ENCODE measurements at regions not wholly inside any gene's neighbourhood (a gene's known extent, or its start where the extent isn't known, plus 50 kb on each side); places are given as distances from the start of the nearest gene placed in this dataset.
"Not testable (repeated sequence)": the region's sequence is repeated elsewhere in the genome, so short reads cannot be mapped to it uniquely, and the experiment has no call there.

DNA sequence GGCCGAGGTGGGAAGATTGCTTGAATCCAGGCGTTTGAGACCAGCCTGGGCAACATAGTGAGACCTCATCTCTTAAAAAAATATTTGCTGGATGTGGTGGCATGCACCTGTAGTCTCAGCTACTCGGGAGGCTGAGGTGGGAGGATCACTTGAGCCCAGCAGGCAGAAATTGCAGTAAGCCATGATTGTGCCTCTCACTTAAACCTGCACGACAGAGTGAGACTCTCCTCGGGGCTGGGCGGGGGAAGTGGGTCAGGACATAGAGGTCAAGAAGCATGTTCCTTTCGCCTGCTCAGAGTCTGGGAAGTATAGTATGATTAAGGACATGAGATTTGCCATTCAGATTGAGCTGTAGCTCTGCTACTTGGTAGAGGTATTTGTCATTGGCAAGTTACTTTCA is 52.3 kb downstream of the SEPTIN7 start:
- not testable (repeated sequence) for DNase-seq

DNA sequence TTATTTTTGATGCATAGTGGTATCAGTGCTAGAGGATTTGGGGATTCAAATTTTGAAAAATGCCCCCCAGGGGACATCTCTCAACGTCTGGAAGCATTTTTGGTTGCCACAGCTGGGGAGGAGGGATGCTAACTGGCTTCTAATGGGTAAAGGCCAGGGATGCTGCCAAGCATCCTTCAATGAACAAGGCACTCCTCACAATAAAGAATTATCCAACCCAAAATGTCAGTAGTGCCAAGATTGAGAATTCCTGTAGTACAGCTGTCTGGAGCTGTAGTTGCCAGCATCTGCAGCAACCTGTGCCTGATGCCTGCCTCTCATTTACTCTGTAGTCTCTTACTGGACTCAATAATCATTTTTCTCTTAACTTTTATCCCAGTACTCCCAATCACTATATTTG is 53.5 kb downstream of the SEPTIN7 start:
- DNase-seq, result no peak

DNA sequence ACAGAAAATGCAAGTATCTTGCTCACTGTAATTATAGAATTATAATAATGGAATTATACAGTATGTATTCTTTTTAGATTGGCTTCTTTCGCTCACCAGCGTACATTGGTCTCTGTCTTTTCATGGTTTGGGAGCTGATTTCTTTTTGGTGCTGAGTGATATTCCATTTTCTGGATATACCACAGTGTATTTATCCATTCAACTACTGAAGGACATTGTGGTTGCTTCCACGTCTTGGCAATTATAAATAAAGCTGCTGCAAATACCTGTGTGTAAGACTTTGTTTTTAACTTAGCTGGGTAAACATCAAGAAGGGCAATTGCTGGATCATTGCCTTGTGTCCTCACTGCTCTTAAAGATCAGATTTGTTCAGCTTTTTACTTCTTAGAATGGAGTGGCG is 55.3 kb downstream of the SEPTIN7 start:
- DNase-seq, result no peak

DNA sequence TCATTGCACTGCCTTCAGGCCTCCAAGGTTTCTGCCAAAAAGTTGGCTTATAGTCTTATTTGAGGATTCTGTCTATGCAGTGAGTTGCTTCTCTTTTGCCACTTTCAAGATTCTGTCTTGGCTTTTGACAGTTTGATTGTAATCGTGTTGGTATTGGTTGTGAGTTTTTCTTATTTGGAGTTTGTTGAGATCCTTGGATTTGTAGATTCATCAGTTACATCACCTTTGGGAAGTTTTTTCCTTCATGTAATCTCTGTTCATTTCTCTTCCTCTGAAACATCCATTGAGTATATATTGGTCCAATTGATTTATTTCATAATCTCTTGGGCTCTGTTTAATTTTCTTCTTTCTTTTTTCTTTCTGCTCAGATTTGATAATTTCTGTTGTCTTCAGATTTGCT is 59.8 kb downstream of the SEPTIN7 start:
- DNase-seq, result no peak

DNA sequence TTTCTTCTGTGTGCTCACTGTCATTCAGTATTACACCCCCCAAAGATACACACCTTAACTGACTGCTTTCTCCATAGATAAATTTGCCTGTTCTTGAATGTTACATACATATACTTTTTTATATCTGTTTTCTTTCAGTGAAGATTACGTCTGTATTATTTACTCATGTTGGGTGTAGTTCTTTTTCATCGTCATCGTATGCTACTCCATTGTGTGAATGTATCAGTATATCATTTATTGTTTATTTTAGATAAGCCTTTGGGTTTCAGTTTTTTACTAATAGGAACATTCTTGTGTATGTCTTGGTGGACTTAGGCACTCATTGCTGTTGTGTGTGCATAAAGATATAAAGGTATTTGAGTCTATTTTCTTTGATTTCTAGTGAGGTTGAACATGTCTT is 64.4 kb downstream of the SEPTIN7 start:
- no peak for DNase-seq

DNA sequence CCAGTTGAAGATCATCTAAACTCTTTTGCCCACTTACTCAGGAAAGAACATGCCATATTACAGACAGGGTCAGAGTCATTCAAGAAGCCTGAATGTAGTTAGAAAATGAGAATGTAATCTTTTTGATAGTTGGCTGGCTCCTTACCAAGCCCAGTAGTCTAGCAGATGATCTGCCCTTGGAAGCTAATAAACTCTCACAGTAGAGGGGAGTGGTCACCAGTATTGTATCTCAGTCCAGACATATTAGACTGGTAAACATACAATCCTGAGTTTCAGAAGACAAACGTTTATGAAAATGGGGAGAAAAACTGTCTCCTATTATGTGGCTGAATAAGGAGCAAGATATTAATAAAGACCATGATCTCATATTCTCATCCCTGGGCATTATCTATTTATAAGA is 65.3 kb downstream of the SEPTIN7 start:
- no peak for DNase-seq

DNA sequence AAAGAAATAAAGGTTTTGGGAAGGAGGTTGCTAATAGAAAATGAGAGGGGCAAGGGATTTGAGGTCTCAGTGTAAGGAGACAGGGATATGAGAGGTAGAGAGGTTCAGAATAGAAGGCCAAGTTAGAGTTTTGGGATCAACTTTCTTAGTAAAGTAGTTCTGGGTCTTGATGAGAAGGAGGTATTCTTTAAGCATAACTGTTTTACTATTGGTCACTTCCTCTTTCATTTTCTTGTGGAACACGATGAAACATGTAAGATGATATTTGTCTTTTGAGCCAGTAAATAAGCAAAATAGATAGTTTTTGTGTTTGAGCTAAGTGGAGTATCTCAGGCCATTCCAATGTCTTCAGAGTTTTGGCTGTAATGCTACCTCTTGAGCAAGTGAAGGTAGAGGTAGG is 68.3 kb downstream of the SEPTIN7 start:
- not testable (repeated sequence) for DNase-seq

DNA sequence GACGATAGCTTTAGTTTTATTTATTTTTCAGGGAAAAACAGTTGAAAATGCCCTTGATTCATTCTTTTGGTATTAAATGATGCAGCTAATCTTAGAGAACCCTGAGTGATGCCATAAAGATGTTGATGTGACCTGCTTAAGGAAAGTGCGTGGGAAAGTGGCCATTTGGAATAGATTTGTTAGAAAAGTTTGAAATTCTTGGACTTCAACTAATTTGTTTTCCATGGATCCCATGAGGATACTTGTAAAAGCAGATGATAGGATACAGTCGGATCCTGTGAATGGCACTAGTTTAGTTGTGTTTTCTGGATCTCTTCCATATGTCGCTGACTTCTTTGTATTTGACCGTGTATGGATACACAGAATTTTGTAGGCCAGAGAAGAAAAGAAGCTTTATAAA is 69.0 kb downstream of the SEPTIN7 start:
- DNase-seq, result no peak

DNA sequence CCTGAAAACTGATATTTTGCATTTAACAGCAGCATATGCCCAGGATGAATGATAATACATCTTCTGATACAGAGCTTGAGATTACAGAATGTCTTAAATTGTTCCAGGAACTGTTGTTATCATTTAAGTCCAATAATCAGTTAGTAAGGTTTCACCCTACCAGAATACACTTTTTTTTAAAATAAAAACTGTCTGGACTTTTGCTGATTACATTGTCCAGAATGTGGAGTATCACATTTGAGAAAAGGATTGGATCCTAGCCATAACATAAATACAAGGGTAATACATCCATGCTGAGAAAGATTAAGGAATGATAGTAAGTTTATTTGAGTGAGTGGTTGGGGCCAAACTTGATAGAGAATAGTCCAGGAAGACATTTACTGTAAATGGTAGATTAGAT is 71.0 kb downstream of the SEPTIN7 start:
- DNase-seq, result no peak

DNA sequence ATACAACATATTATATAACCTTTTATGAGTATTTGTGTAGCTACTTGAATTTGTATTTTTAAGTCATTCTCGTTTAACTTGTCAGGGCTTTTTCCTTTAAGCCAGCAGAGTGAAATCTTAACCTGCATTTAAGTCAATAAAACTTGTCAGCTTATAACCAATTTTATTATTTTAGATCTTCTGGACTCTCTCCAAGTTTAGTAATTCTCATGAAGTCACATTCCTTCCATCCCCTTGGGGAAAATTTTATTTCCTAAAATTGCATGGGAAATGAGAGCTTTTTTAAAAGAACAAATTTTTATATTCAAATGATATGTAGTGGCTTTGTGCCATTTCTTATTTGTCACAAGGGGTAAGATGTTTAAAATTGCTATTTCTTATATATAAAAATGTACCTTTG is 74.0 kb downstream of the SEPTIN7 start:
- no peak for DNase-seq

DNA sequence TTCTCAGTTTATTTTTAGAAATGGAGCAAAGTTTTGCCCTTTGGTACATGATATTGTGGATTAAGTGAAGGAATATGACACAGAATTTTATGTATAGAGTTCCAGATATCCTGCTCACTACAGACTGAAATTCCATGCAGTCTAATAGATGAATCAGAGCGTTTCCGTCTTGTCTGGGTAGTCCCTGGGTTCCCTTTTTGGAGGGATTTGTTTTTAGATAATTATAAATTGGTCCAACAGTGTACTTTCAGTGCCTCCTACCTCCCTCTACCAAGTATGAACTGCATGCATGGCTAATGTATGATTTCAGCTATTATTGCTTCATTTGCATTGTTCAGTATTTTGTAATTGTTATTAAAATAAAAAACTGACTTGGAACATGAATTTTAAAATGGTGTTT is 74.4 kb downstream of the SEPTIN7 start:
- DNase-seq, result no peak

DNA sequence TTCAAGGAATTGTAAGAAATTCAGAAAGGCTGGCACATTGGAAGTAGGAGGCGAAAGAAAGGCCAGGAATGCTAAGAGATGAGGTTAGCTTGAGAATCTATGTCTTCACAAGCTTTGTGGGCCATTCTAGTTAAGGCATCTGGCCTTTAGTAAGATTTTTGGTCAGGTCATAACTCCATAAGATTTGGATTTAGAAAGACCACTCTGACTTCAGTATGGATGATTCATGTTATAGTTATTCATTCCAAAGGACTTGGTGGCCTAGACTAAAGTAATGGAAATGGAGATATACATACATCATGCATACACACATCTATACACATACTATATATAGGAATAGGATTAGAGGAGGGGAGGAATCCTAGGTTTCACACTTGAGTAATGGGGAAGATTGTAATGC is 77.5 kb downstream of the SEPTIN7 start:
- DNase-seq, result no peak

DNA sequence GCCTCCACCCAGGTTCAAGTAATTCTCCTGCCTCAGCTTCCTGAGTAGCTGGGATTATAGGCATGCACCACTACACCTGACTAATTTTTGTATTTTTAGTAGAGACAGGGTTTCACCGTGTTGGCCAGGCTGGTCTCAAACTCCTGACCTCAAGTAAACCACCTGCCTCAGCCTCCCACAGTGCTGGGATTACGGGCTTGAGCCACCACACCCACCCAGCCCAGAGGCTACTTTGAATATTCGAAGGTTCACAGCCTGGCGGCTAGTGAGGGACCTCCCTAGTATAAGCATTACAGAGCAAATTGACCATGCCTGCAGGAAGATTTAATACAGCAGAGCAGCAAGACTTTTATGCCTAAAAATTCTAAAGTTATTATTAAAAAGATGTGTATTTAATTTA is 86.6 kb downstream of the SEPTIN7 start:
- DNase-seq, result not testable (repeated sequence)

DNA sequence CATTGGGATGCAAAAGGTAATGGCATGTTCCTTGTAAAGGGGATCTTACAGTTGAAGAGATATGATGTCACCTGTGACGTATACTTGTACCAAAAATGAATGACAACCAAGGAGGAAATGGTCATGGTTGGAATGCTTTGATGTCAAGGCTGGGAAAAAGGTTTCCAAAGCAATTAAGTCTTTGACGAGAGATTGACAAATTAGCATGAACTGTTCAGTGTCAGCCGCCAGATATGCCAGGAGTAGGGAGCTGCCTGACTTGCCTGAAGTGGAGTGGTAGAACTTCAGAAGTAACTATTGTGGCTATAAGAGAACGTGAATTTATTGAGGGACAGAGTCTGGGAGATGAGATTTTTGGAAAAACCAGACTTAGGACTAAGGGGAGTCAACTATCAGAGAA is 88.1 kb downstream of the SEPTIN7 start:
- no peak for DNase-seq

DNA sequence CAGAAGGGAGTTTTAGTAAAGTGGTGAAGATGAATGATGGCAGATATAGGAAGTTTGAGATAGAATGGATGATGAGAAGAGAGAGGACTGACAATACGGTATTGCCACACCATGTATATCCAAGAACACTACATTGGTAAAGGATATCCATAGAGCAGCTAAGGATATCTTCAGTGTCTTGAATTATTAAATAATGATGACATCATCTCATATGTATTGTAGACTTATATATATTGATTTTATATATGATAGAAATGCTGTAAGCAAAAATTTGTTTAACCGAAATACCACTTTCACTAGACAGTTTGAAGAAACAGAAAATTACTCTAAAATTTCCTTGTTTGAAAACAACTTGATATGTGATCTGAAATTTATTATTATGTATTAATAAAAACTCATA is 89.0 kb downstream of the SEPTIN7 start:
- DNase-seq, result no peak

DNA sequence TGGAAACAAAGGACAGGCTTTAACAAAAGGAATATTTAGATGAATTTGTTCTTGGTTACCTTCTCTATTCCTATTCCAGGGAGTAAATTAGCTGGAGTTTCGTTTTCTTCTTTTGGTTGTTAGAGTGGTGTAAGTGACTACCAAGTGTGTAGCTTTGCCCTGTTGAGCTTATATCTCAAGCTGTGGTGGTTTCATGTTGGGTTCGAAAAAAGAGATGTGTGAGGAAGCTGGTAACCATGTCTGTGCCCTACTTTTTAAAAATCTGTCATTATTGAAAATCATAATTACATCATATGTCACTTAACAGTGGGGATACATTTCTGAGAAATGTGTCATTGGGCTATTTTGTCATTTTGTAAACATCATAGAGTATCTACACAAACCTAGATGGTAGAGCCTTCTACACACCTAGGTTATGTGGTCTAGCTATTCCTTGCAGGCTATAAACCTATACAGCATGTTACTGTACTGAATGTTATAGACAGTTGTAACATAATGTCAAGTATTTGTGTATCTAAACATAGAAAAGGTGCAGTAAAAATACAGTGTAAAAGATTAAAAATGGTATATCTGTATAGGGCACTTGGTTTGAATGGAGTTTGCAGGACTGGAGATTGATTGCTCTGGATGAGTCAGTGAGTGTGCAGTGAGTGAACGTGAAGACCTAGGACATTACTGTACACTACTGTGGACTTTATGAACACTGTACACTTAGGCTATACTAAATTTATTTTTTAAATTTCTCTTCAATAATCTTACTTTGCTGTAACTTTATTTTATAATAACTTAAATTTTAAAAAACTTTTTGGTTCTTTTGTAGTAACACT is 90.4 kb downstream of the SEPTIN7 start:
- DNase-seq, result no peak

DNA sequence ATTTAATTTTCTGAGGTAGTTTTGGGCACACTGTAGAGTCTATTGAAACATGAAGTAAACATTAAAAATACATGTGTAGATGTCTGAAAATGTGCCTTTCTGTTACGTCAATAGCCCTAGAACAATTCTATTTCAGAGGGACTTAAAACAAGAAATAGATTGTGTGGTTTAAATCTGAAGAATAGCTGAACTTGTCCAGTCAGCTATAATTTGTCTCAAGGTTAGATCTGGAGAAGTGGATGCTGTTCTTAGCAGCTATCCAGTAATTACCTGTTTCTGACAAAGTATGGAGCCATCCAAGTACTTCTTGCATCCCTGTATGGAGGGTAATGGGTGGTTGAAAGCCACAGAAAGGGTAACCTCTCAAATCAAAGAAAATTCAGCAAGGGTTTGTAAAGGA is 92.8 kb downstream of the SEPTIN7 start:
- no peak for DNase-seq

DNA sequence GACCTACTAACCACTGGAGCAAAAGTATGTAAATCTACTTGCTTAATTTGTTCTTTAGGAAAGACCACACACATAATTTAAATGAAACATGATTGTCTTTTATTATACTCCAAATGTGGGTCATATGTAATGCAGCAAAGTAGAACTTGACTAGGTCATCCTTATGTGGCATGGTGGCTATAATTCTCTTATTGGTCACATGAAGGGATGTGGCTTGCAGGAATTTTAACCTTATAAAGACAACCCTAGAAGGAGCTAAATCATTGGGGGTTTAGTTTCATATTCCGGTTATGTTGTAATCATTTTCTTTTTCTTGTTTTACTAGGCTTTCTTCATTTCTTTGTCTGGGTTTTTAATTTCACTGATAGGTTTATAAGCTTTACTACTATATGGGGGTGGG is 93.9 kb downstream of the SEPTIN7 start:
- DNase-seq, result no peak

DNA sequence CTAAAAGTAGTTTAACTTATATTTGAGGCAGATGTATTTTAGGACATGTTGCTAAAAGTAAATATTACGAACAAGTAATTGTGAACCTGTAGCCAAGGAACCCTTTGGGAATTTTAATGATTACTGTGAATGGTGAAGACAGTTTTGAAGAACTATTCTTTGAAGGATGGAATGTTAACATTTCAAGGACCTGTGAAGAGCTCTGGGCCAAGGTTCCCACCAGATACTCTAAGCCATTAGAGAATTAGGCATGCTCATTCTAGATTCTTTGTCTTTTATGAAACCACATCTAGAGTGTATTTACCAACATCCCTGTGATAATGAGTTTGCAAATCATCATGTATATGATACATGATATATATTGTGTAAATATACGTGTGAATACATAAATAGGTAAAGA is 99.8 kb downstream of the SEPTIN7 start:
- DNase-seq, result no peak

DNA sequence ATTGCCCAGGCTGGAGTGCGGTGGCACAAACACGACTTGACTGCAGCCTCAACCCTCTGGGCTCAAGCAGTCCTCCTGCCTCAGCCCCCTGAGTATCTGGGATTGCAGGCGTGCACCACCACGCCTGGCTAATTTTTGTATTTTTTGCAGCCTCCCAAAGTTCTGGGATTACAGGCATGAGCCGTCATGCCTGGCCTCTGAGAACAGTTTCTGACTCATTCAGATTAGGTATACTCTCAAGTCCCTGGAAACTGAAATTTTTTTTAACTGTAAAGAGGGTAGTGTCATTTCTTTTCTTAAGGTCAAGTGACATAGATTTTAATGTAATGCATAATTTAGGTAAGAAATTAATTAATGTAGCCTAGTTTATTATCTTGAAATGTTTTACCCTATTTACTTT is 104.7 kb downstream of the SEPTIN7 start:
- DNase-seq, result no peak

DNA sequence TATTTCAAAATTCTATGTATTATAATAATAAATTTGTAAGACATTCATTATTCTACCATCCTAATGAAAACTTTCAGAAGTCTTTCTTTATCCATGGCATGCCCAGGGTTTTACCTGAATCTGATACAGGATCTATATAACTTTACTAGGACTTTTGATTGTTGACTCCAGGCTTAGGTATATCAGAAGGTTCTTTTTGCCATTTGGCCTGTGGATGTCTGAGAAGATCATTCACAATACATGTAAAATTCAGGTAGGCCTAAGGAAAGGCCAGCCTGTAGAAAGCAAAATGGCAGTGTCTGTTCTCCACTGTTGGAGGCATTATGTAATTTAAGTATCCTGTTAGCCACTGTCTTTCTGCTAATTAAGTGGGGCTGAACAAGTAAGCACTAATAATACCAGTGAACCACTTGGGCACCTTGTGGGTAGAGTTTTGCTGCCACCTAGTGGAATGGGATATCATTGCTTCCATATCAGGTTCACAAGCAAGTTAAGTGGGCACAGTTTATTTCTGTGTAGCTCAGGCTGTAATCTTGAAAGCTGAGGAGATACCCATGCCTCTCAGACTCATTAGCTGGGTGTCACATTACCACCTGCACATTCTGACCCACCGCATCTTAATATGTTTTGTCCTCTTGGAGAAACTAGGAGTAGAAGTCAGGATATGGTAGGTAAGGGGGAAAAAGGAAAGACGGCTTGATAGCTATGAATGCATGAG is 105.5 kb downstream of the SEPTIN7 start:
- peak; percentile 87 for DNase-seq

DNA sequence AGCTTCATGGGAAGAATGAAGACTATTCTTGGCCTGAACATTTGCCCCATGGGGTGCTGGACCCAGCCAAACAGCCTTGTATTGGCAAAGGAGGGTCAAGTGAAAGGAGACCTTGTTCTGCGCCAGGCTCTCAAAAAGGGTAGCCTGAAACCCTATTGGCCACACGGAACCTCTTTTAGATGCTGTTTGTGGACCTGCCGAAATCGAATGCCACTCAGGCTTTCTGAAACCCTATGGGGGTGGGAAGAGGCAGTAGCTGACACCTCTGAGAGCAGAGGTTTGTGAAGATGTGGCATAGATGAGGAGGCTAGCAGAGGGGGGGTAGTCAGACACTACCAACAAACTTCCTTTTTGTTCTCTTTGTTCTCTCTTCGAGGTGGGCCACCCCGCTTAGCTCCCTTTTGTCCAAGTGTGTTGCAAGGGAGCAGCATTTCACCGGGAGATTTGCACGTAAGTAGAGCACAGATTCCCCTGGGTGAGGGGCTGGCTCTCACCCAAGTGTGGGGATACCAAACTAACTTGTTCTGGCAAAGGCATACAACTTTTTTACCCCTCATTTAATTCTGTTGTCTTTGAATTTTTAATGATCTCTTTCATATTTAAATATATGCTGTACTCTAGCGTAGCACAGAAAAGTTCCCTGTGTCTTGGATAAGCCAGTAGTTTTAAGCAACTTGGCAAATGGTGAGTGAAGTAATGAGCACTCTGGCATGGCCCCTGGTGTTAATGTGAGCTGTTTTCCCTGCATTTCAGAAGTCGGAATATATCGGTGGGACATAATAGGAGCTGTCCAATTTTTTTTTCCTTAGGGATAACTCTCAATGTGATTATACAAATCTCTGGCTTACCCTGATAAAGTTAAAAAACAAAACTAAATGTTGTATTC is 107.7 kb downstream of the SEPTIN7 start:
- no peak for DNase-seq

DNA sequence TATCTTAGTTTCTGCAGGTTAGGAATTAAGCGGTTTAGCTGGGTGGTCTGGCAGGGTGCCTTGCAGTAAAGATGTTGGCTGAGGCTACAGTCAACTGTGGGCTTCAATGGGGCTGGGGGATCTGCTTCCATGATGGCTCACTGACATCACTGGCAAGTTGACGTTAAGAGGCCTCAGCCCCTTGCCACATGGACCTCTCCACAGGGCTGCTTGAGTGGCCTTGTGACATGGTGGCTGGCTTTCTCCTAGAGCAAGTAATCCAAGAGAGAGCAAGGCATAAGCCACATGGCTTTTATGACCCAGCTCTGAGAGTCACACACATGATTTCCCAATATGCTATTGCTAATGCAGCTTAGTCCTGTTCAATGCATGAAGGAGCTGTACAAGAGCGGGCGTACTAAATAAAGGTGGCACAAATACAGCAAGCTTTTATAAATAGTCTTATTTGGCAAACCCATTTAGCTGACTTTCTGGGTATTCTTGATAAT is 109.1 kb downstream of the SEPTIN7 start:
- no peak for DNase-seq
